ENCODE measurements at regions not wholly inside any gene's neighbourhood (a gene's known extent, or its start where the extent isn't known, plus 50 kb on each side); places are given as distances from the start of the nearest gene placed in this dataset.

DNA sequence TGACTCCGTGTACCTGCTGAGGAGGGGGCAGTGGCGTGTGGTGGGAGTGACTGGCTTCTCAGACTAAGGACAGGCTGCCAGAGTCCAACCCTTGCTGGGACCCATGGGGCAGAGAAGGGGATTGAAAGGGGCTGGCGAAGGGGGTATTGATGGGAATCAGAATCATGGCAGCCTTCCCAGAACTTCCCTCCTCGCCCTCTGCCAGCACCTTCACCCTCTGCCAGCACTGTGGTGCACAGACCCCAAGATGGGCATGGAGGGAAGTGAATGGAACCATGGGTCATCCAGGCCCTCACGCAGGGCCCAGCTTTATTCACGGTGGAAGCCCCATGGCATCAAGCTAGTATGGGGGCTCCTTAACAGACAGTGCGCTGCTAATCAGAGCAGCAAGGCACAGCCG is 76.8 kb downstream of the IRX5 start:
- TF ChIP-seq ZFX (IDR thresholded peaks at IDR 0.05; ENCODE audit: borderline replicate concordance) (no peak), CTCF (IDR thresholded peaks at IDR 0.05) (no peak)
- H3K27ac ChIP-seq = no peak overlapping the region

- TF ChIP-seq ZFX (IDR thresholded peaks at IDR 0.05; ENCODE audit: borderline replicate concordance) (no peak), CTCF (IDR thresholded peaks at IDR 0.05) (no peak)
- H3K27ac ChIP-seq = no peak overlapping the region
Observed at GRCh38 chr16:55008836-55009510, 78.3 kb downstream of the IRX5 start.

DNA sequence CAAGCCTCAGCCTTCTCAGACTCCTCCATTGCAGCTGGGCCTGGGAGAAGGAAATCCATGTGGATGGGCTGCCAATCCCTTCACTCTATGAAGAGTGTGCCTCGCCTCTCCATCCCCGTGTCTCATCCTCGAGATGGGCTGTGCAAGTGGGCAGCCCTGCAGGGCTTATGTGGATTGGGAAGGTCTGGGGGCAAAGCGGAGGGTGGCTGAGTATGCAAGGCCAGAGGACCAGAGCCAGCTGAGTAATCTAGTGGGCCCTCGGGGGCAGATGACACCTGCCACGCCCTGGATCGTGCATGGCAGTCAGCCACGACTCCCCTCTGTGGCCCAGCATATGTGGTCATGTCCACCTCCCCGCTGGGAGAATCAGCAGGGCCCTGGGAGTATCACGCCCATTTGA is 78.9 kb downstream of the IRX5 start:
- TF ChIP-seq ZFX (IDR thresholded peaks at IDR 0.05; ENCODE audit: borderline replicate concordance) = no peak
- no peak for TF ChIP-seq CTCF (IDR thresholded peaks at IDR 0.05)
- no peak overlapping the region for H3K27ac ChIP-seq

- TF ChIP-seq CTCF (IDR thresholded peaks at IDR 0.05) (no peak), ZFX (IDR thresholded peaks at IDR 0.05; ENCODE audit: borderline replicate concordance) (no peak)
Observed at GRCh38 chr16:55010492-55011160, 80.0 kb downstream of the IRX5 start.

DNA sequence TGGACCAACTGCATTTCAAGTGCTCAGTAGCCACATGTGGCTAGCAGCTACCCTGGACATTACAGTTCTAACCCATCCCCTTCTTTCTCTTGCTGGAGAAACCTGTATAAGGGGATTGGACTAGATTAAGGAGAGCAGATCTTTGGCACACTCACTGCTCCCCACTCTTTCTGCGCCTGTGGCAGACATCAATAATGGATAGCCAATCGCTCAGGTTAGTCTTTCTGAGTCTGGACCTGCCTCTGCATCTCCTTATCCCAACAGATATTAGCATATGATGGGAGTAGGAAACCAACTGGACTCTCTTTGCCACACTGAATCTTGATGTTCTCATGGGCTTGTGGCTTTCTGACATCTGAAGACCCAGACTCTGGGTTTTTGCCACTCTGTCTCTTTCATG is 81.7 kb downstream of the IRX5 start:
- TF ChIP-seq ZFX (IDR thresholded peaks at IDR 0.05; ENCODE audit: borderline replicate concordance) = no peak
- TF ChIP-seq CTCF (IDR thresholded peaks at IDR 0.05) = no peak
- H3K27ac ChIP-seq = no peak overlapping the region

More at GRCh38 chr16:55010492-55011160, 80.0 kb downstream of the IRX5 start:
- H3K27ac ChIP-seq = no peak overlapping the region

DNA sequence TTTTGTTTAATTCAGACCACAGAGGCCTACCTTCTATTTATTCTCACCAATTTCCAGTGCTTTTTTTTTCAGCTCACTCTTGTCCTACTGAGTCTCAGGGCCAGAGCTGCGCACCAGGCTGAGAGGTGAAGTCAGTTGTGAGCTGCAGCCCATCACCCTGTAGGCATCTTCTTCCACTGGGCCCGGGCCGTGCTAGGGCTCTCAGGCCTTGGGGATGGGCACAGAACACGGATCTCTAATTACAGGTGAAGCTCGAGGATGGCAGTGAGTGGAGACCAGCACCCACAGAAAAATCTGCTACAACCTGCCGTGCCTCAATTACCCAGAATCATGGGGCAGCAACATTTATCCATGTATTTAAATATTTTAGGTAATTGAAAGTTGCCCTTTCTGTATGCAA is 82.1 kb downstream of the IRX5 start:
- no peak for TF ChIP-seq ZFX (IDR thresholded peaks at IDR 0.05; ENCODE audit: borderline replicate concordance)
- no peak for TF ChIP-seq CTCF (IDR thresholded peaks at IDR 0.05)
- no peak overlapping the region for H3K27ac ChIP-seq

DNA sequence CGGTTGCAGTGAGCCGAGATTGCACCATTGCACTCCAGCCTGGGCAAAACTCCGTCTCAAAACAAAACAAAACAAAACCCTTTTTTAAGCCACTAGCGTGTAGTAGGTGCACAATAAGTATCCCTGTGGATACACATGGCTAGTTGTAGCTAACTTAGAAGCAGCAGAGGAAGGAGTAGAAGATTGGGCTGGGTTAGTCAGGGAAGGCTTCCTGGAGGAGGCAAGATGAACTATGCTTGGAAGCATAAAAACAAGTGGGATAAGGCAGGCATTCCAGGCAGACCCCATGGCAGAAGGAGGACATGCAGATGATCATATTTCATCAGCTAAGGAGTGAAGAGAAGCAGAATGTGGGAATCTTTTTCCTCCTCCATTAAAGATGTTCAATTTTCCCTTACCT is 83.4 kb downstream of the IRX5 start:
- H3K27ac ChIP-seq = no peak overlapping the region
- TF ChIP-seq CTCF (IDR thresholded peaks at IDR 0.05) (no peak), ZFX (IDR thresholded peaks at IDR 0.05; ENCODE audit: borderline replicate concordance) (no peak)

Measured in 22Rv1 (cell line).